Peyer's patch (tissue), 4 donors: ENCODE measurements at regions not wholly inside any gene's neighbourhood (a gene's known extent, or its start where the extent isn't known, plus 50 kb on each side); places are given as distances from the start of the nearest gene placed in this dataset.

Source experiments
- CTCF ChIP-seq, 6 experiments: fragments of 450-650 bp in 4 of 6; fragments of 200-600 bp in 2 of 6; sonication (generic) in 1 of 6; IDR thresholded peaks; one replicate each; pipeline ENCODE4 v1.5.1; 2017 to 2019; ENCODE audit warnings: antibody characterized with exemption in 6 of 6, mild to moderate bottlenecking in 3 of 6, moderate library complexity in 1 of 6
- POLR2A ChIP-seq, 2 donors: fragments of 450-650 bp; IDR thresholded peaks; one replicate each; pipeline ENCODE4 v1.5.1; 2017; ENCODE audit warnings: antibody characterized with exemption in 2 of 2, mild to moderate bottlenecking in 2 of 2, moderate library complexity in 2 of 2

- TF ChIP-seq CTCF (IDR thresholded peaks at IDR 0.05) (no peak), POLR2A (IDR thresholded peaks at IDR 0.05) (no peak)
These were observed 226.5 kb upstream of the GLRA1 start for GRCh38 chr5:152151113-152151512.
